Muscle layer of colon (tissue), 2 donors: ENCODE measurements at regions not wholly inside any gene's neighbourhood (a gene's known extent, or its start where the extent isn't known, plus 50 kb on each side); places are given as distances from the start of the nearest gene placed in this dataset.
"Not testable (repeated sequence)": the region's sequence is repeated elsewhere in the genome, so short reads cannot be mapped to it uniquely, and the experiment has no call there.

Experiments used
- H3K27ac ChIP-seq: one replicate; pipeline ENCODE4 v1.7.0; 2013; ENCODE audit warnings: low read depth, mild to moderate bottlenecking, low read length, moderate library complexity
- H3K27me3 ChIP-seq, 2 donors: one replicate each; pipeline ENCODE4 v1.7.0; 2013; ENCODE audit warnings: low read length in 2 of 2, mild to moderate bottlenecking in 2 of 2; ENCODE audit not compliant: insufficient read depth in 2 of 2, control insufficient read depth in 1 of 2
- H3K36me3 ChIP-seq: one replicate; pipeline ENCODE4 v1.7.0; 2013; ENCODE audit warnings: mild to moderate bottlenecking, low read length; ENCODE audit not compliant: insufficient read depth
- H3K4me1 ChIP-seq: one replicate; pipeline ENCODE4 v1.7.0; 2013; ENCODE audit warnings: mild to moderate bottlenecking, low read length; ENCODE audit not compliant: insufficient read depth
- H3K4me3 ChIP-seq, 2 donors: one replicate each; pipeline ENCODE4 v1.7.0; 2013; ENCODE audit warnings: low read length in 2 of 2, low read depth in 1 of 2, mild to moderate bottlenecking in 1 of 2, moderate library complexity in 1 of 2
- H3K9ac ChIP-seq: one replicate; pipeline ENCODE4 v1.7.0; 2013; ENCODE audit warnings: low read length
- H3K9me3 ChIP-seq: one replicate; pipeline ENCODE4 v1.7.0; 2013; ENCODE audit warnings: mild to moderate bottlenecking, low read length
- donor health status: abdominal sarcoma.
- donor health status: Adenocarcinoma of cecum.

- Histone ChIP-seq H3K27ac (no peak overlapping the region), H3K9me3 (no peaks in the 10 kb centered on the region), H3K27me3 (no peaks in the 10 kb centered on the region), H3K36me3 (no peaks in the 10 kb centered on the region), H3K9ac (no peak overlapping the region), H3K4me1 (peaks cover 7% of the 10 kb centered on the region), H3K4me3 (no peak overlapping the region)
These were observed 101.2 kb upstream of the SEC11C start for GRCh38 chr18:59038295-59039039.

GRCh38 chr18:59039040-59039320 lies 100.7 kb upstream of the SEC11C start:
- not testable (repeated sequence) for H3K36me3 ChIP-seq, H3K9ac ChIP-seq, H3K4me1 ChIP-seq, H3K27me3 ChIP-seq, H3K9me3 ChIP-seq, H3K4me3 ChIP-seq, H3K27ac ChIP-seq

- Histone ChIP-seq H3K36me3 (no peaks in the 10 kb centered on the region), H3K4me1 (peaks cover 7% of the 10 kb centered on the region), H3K9me3 (no peaks in the 10 kb centered on the region), H3K27ac (no peak overlapping the region), H3K4me3 (no peak overlapping the region), H3K9ac (no peak overlapping the region), H3K27me3 (no peaks in the 10 kb centered on the region)
These were observed 100.2 kb upstream of the SEC11C start for GRCh38 chr18:59039449-59039848.

- no peak overlapping the region for H3K27ac ChIP-seq
- no peak overlapping the region for H3K9ac ChIP-seq
- H3K4me1 ChIP-seq, result peaks cover 7% of the 10 kb centered on the region
- no peaks in the 10 kb centered on the region for H3K27me3 ChIP-seq
- no peaks in the 10 kb centered on the region for H3K36me3 ChIP-seq
- no peaks in the 10 kb centered on the region for H3K9me3 ChIP-seq
- H3K4me3 ChIP-seq, result no peak overlapping the region
These were observed 98.9 kb upstream of the SEC11C start for GRCh38 chr18:59040770-59041148.

GRCh38 chr18:59041296-59041695 lies 98.4 kb upstream of the SEC11C start:
- no peak overlapping the region for H3K27ac ChIP-seq
- no peaks in the 10 kb centered on the region for H3K36me3 ChIP-seq
- no peak overlapping the region for H3K4me3 ChIP-seq
- H3K27me3 ChIP-seq, result no peaks in the 10 kb centered on the region
- H3K9ac ChIP-seq, result no peak overlapping the region
- H3K4me1 ChIP-seq, result peaks cover 7% of the 10 kb centered on the region
- no peaks in the 10 kb centered on the region for H3K9me3 ChIP-seq

- H3K9ac ChIP-seq, result no peak overlapping the region
- no peaks in the 10 kb centered on the region for H3K27me3 ChIP-seq
- H3K4me3 ChIP-seq, result no peak overlapping the region
- H3K27ac ChIP-seq, result no peak overlapping the region
- H3K4me1 ChIP-seq, result peaks cover 7% of the 10 kb centered on the region
- no peaks in the 10 kb centered on the region for H3K9me3 ChIP-seq
- no peaks in the 10 kb centered on the region for H3K36me3 ChIP-seq
These were observed 97.6 kb upstream of the SEC11C start for GRCh38 chr18:59041819-59042815.

- Histone ChIP-seq H3K9me3 (no peaks in the 10 kb centered on the region), H3K4me3 (no peak overlapping the region), H3K27ac (no peak overlapping the region), H3K27me3 (no peaks in the 10 kb centered on the region), H3K36me3 (no peaks in the 10 kb centered on the region), H3K9ac (no peak overlapping the region), H3K4me1 (peaks cover 7% of the 10 kb centered on the region)
These were observed 94.8 kb upstream of the SEC11C start for GRCh38 chr18:59044855-59045254.

- Histone ChIP-seq H3K9me3 (no peaks in the 10 kb centered on the region), H3K4me3 (no peak overlapping the region), H3K36me3 (no peaks in the 10 kb centered on the region), H3K4me1 (peaks cover 4% of the 10 kb centered on the region), H3K9ac (no peak overlapping the region), H3K27ac (no peak overlapping the region), H3K27me3 (no peaks in the 10 kb centered on the region)
These were observed 92.2 kb upstream of the SEC11C start for GRCh38 chr18:59047321-59048047.

GRCh38 chr18:59048048-59048363 lies 91.7 kb upstream of the SEC11C start:
- H3K9me3 ChIP-seq, result no peaks in the 10 kb centered on the region
- no peaks in the 10 kb centered on the region for H3K27me3 ChIP-seq
- H3K4me3 ChIP-seq, result no peak overlapping the region
- H3K36me3 ChIP-seq, result no peaks in the 10 kb centered on the region
- H3K9ac ChIP-seq, result no peak overlapping the region
- H3K4me1 ChIP-seq, result no peaks in the 10 kb centered on the region
- no peak overlapping the region for H3K27ac ChIP-seq

GRCh38 chr18:59048378-59048777 lies 91.3 kb upstream of the SEC11C start:
- Histone ChIP-seq H3K4me1 (peaks cover 2% of the 10 kb centered on the region), H3K36me3 (no peaks in the 10 kb centered on the region), H3K9me3 (no peaks in the 10 kb centered on the region), H3K27ac (no peak overlapping the region), H3K4me3 (no peak overlapping the region), H3K27me3 (no peaks in the 10 kb centered on the region), H3K9ac (no peak overlapping the region)

GRCh38 chr18:59049721-59050660 lies 89.7 kb upstream of the SEC11C start:
- no peak overlapping the region for H3K4me3 ChIP-seq
- no peaks in the 10 kb centered on the region for H3K27me3 ChIP-seq
- no peaks in the 10 kb centered on the region for H3K36me3 ChIP-seq
- peaks cover 12% of the 10 kb centered on the region for H3K4me1 ChIP-seq
- no peak overlapping the region for H3K27ac ChIP-seq
- H3K9me3 ChIP-seq, result no peaks in the 10 kb centered on the region
- H3K9ac ChIP-seq, result no peak overlapping the region
